Progenitor cell of endocrine pancreas (in vitro differentiated cells): ENCODE measurements at regions not wholly inside any gene's neighbourhood (a gene's known extent, or its start where the extent isn't known, plus 50 kb on each side); places are given as distances from the start of the nearest gene placed in this dataset.

Experiments used
- DNase-seq: peaks from one replicate; pipeline ENCODE4 v3.0.0; 2021; ENCODE audit warnings: low spot score; ENCODE audit not compliant: unreplicated experiment
- H3K27ac Mint-ChIP-seq: 2 replicates; pipeline ENCODE4 v1.8.0; 2021; ENCODE audit warnings: mild to moderate bottlenecking, moderate library complexity, mixed read lengths
- H3K27me3 Mint-ChIP-seq: 2 replicates; pipeline ENCODE4 v1.8.0; 2021; ENCODE audit warnings: mixed read lengths
- H3K36me3 Mint-ChIP-seq: 2 replicates; pipeline ENCODE4 v1.8.0; 2022; ENCODE audit warnings: mixed read lengths; ENCODE audit not compliant: insufficient read depth
- H3K4me1 Mint-ChIP-seq: 2 replicates; pipeline ENCODE4 v1.8.0; 2021; ENCODE audit warnings: low read depth, mixed read lengths
- H3K4me3 Mint-ChIP-seq: 2 replicates; pipeline ENCODE4 v1.8.0; 2021; ENCODE audit warnings: low read depth, mild to moderate bottlenecking, moderate library complexity, mixed read lengths
- H3K9me3 Mint-ChIP-seq: 2 replicates; pipeline ENCODE4 v1.8.0; 2021; ENCODE audit warnings: low read depth, mixed read lengths
- TF ChIP-seq, protein P1 (sequence below): fragments of 200-600 bp; sonication (generic); IDR thresholded peaks from one replicate; pipeline ENCODE4 v1.5.0; 2021; ENCODE audit warnings: antibody characterized with exemption, mild to moderate bottlenecking; ENCODE audit not compliant: unreplicated experiment

DNA sequence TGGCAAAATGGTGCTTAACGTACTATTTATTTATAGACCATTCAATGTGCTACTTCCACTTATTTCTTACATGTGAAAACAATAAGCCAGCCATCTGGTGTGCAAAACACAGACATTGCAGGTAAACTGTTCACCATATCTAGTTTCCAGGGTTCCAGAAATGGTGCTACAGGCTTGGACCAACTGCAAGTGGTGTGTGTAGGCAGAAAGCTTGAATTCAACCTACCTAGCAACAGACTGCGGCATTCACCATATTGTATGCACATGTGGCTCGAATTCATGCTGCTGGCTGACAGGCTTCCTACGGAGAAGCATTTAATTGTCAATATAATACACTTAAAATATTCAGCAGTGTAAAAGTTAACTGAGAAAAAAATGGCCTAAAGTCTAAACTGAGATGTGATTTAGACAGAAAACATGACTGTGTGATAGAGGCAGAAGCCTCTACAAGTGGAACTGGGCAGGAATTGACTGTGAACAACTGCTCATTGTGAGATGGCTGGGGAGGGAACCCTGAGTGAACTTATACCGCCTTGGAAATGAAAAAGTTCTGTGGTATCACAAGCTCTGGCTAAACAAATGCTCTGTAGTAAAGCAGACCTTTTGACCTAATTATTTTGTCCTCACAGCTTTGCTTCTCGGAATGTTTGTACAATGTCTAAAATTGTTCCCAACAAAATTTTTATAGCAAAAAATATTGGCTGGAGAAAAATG is 434.7 kb downstream of the GRIA2 start:
- no peak overlapping the region for H3K4me3 Mint-ChIP-seq
- no peak for DNase-seq
- no peak overlapping the region for H3K27ac Mint-ChIP-seq
- peaks cover 3% of the 10 kb centered on the region for H3K9me3 Mint-ChIP-seq
- no peaks in the 10 kb centered on the region for H3K36me3 Mint-ChIP-seq
- TF ChIP-seq, protein P1, sequence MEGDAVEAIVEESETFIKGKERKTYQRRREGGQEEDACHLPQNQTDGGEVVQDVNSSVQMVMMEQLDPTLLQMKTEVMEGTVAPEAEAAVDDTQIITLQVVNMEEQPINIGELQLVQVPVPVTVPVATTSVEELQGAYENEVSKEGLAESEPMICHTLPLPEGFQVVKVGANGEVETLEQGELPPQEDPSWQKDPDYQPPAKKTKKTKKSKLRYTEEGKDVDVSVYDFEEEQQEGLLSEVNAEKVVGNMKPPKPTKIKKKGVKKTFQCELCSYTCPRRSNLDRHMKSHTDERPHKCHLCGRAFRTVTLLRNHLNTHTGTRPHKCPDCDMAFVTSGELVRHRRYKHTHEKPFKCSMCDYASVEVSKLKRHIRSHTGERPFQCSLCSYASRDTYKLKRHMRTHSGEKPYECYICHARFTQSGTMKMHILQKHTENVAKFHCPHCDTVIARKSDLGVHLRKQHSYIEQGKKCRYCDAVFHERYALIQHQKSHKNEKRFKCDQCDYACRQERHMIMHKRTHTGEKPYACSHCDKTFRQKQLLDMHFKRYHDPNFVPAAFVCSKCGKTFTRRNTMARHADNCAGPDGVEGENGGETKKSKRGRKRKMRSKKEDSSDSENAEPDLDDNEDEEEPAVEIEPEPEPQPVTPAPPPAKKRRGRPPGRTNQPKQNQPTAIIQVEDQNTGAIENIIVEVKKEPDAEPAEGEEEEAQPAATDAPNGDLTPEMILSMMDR = no peak
- peaks cover under 1% of the 10 kb centered on the region for H3K4me1 Mint-ChIP-seq
- H3K27me3 Mint-ChIP-seq = no peaks in the 10 kb centered on the region

DNA sequence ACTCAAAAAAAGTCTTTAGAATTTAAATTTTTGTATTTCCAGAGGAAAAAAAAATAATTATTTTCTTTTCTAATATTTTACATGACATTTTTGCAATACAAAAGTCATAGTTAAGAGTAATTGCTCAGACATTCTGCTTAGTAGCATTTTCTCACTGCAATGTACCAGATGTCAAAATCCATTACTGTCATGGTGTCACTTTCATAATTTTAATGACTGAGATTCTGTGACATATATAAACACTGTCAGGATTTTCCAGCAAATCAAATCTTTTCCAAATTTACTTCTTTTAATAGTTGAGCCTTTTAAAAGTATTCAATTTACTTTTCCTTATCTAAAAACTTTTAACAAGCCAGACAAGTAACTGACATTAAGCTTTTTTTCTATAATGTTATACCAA is 422.7 kb downstream of the GRIA2 start:
- Mint-ChIP-seq H3K27me3 (no peaks in the 10 kb centered on the region), H3K9me3 (peaks cover 16% of the 10 kb centered on the region), H3K27ac (no peak overlapping the region), H3K4me1 (no peaks in the 10 kb centered on the region), H3K36me3 (no peaks in the 10 kb centered on the region), H3K4me3 (no peak overlapping the region)
- no peak for DNase-seq
- TF ChIP-seq, protein P1 = no peak

DNA sequence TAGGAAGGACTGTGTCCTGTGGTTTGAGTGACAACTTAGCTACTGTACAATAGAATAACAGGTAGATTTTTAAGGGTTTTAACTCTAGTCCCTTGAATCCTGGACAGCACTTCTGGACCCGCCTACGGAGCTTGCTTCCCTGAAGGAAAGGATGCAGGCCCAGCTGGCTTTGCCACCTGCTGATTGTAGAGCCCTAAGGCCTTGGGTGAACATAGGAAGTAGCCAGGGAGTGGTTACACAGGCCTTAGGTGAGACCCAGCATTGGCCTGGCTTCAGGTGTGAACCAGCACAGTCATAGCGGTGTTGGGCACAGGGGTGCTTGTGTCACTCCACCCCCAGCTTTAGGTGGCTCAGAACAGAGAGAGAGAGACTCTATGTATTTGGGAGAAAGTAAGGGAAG is 413.5 kb downstream of the GRIA2 start:
- H3K27me3 Mint-ChIP-seq = no peaks in the 10 kb centered on the region
- TF ChIP-seq, protein P1 = no peak
- no peak overlapping the region for H3K27ac Mint-ChIP-seq
- H3K9me3 Mint-ChIP-seq = peaks cover 13% of the 10 kb centered on the region
- no peaks in the 10 kb centered on the region for H3K4me1 Mint-ChIP-seq
- H3K4me3 Mint-ChIP-seq = no peak overlapping the region
- no peak for DNase-seq
- peaks cover 3% of the 10 kb centered on the region for H3K36me3 Mint-ChIP-seq

DNA sequence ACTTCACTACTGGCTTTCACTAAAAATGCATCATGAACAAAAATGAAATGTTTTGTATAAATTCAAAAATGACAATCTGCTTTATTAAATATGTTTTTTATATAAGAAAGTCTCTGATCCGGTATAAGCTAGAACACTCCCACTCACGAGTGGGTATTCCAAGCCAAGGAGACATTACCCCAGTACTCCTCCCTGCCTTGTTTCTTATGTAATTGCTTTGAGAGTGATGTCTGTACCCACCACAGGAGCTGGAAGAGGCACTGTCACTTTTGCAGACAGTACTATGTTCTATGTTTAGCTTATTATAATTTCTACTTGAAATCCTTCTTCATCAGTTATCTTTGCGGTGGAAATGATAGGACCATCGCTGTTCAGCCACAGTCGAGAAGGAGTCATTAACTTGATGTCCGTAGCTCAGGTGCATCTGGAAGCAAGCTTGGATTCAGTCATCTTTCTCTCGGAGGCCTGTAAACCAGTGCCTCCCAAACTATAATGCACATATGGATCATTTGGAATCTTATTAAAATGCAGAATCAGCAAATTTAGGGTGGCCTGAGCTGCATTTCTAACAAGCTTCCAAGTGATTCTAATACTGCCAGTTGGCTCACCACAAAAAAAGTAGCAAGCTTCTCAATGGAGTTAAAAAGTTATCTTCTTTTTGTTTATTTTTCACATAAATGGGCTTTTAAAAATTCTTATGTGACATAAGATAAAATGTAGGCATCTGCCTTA is 396.4 kb downstream of the GRIA2 start:
- no peaks in the 10 kb centered on the region for H3K4me1 Mint-ChIP-seq
- H3K27ac Mint-ChIP-seq = no peak overlapping the region
- no peaks in the 10 kb centered on the region for H3K27me3 Mint-ChIP-seq
- DNase-seq = no peak
- TF ChIP-seq, protein P1 = no peak
- no peaks in the 10 kb centered on the region for H3K36me3 Mint-ChIP-seq
- no peak overlapping the region for H3K4me3 Mint-ChIP-seq
- H3K9me3 Mint-ChIP-seq = no peaks in the 10 kb centered on the region

DNA sequence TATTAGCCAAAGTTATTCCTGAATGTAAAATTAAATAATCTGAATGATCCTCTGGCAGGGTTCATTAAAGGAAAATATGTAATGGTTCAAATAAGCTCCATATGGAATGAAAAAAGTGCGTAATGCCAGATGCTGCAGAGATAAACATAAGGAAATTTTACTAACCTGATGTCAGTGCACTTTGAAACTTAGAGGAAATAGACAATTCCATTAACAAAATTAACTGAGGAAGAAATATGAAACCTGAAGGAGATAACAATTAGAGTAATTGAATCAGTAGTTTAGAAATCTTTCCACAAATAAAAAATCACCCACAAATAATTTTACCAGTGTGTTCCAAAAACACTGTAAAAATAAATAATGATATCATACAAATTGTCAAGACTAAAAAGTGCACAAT is 387.5 kb downstream of the GRIA2 start:
- no peaks in the 10 kb centered on the region for H3K36me3 Mint-ChIP-seq
- H3K4me3 Mint-ChIP-seq = no peak overlapping the region
- no peaks in the 10 kb centered on the region for H3K9me3 Mint-ChIP-seq
- no peak overlapping the region for H3K27ac Mint-ChIP-seq
- TF ChIP-seq, protein P1 = no peak
- DNase-seq = no peak
- H3K4me1 Mint-ChIP-seq = no peaks in the 10 kb centered on the region
- H3K27me3 Mint-ChIP-seq = no peaks in the 10 kb centered on the region
